Left renal cortex interstitium (tissue), 4 donors: ENCODE measurements at regions not wholly inside any gene's neighbourhood (a gene's known extent, or its start where the extent isn't known, plus 50 kb on each side); places are given as distances from the start of the nearest gene placed in this dataset.

Experiments used
- DNase-seq, 4 donors: peaks; one replicate each; pipeline ENCODE4 v3.0.0-alpha.2; 2013; ENCODE audit warnings: low read depth in 4 of 4, low spot score in 2 of 4, missing footprints in 1 of 4

GRCh38 chr14:71585361-71585760 lies 346.9 kb upstream of the RGS6 start:
- no peak for DNase-seq

- no peak for DNase-seq
These were observed 345.9 kb upstream of the RGS6 start for GRCh38 chr14:71586131-71586897.

DNA sequence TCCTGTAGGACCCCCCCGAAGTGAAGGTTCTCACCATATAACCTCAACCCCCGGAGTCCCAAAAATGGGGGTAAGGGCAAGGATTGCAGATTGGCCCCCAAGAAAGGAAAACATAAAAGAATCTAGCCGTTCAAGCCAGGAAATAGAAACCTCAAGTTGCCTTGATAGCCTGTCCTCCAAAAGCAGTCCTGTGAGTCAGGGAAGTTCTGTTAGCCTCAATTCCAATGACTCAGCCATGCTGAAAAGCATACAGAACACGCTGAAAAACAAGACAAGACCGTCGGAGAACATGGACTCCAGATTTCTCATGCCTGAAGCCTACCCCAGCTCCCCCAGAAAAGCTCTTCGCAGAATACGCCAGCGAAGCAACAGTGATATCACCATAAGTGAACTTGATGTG lies 344.2 kb upstream of the RGS6 start:
- DNase-seq, result no peak

DNA sequence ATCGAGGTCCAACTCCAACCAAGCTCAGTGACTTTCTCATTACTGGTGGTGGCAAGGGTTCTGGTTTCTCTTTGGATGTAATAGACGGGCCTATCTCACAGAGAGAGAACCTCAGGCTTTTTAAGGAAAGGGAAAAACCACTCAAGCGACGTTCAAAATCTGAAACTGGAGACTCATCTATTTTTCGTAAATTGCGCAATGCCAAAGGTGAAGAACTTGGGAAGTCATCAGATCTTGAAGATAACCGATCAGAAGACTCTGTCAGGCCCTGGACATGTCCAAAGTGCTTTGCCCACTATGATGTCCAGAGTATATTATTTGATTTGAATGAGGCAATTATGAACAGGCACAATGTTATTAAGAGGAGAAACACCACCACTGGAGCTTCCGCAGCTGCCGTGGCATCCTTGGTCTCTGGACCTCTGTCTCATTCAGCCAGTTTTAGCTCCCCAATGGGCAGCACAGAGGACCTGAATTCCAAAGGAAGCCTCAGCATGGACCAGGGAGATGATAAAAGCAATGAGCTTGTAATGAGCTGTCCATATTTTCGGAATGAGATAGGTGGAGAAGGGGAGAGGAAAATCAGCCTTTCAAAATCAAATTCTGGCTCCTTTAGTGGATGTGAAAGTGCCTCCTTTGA lies 343.5 kb upstream of the RGS6 start:
- DNase-seq, result no peak

DNA sequence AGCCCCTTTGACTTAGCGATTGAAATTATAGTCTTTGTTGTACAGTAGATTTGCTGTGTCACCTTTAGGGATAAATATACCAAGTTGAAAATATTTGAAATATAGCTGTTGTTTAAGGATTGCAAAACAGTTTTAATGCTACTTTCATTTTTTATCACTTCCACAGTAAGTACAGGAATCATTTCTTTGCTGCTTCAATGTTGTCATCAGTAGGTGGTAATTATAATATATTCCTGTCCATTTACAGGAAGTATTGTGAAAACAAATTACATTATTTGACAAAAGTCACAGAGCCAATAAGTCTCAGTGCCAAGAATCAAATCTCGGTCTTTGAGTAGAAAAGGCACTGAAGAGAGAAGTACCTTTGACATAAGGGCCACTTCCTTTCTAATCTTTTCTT lies 342.6 kb upstream of the RGS6 start:
- no peak for DNase-seq

GRCh38 chr14:71590131-71590530 lies 342.1 kb upstream of the RGS6 start:
- no peak for DNase-seq

DNA sequence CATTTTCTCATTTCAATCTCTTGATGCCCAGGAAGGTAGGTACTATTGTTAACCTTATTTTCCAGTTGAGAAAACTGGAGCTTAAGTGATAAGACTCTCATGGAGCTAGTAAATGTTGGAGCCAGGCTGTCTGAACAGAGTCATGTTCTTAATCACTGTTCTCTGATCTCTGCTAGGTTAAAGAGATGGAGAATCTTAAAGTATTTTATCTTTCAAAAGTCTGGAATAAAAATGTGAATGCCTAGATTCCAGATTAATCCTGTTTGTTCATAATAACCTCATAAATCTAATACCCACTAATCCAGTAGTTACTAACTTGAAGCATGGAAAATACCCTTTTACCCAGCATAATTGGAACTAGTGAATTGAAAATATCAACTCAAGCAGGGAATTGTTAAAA lies 341.0 kb upstream of the RGS6 start:
- DNase-seq, result no peak

DNA sequence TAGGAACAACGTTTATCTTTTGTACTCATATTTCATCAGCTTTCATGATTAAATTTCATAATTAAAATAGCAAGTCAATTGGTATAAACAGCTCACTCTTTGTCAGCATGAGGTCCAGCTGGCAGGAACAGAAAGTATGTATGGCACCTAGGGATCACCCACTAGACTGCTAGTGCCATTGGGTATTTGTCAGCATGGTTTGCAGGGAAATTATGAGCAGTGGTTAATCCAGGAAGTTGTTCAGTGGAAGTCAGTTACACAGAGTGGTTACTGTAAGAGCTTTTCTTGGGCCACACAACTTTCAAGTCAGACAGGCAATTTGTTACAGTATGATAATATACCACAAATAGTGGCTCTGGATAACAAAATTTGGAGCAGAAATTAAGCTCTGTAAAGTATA lies 340.3 kb upstream of the RGS6 start:
- DNase-seq, result no peak

DNA sequence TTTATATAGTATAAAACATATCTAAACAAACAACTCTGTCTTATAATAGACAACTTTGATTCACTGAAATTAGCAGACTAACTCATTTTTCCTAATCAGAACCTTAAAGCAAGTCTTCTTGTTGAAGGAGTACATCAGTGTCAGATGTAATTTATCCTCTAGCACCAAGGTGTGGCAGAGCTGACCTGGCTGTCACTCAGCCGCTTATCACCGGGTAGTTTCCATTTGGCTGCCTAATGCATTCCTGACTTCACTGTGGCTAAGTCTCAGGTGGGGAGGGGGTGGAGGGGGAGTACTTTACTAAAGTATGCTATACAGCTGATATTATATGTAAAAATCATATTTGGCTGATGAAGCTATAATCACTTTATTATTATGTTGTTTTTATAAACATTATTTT lies 339.9 kb upstream of the RGS6 start:
- no peak for DNase-seq

GRCh38 chr14:71593966-71594365 lies 338.3 kb upstream of the RGS6 start:
- DNase-seq, result no peak

DNA sequence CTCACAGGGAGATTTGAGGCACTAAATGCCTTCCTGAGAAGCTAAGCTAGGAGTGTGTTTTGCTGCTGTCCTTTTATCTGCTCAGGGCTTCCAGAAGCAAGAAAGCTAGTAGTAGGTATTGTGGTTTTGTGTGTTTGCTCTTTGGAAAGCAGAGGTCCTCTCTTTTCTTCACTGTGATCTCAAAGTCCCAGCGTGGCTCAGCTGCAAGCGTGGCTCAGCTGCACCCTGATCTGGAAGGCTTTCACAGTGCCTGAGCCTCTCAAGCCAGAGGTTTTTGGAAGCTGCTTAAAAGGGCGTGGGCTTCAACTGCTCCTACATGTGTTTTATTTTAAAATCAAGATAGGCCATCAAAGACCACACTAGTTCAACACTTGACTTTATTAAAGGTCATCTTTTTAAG lies 337.4 kb upstream of the RGS6 start:
- no peak for DNase-seq

DNA sequence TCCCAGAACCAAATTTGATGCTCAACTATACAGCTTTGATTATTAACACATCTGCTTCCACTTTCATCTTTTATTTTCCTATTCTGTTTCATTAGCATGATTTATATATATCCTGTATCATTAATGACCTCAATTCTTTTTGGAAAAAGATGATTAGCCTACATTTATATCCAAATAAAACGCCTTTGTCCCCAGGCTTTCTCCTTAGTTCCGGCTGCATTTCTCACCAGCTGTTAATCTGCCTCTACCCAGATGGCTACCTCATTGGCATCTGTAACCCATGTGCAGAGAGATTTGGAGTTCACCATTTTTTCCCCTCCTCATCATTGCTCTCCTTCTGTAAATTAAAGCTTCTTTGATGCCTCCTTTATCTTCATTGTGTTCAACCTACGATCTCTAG lies 336.8 kb upstream of the RGS6 start:
- DNase-seq, result no peak

GRCh38 chr14:71597287-71597920 lies 334.8 kb upstream of the RGS6 start:
- DNase-seq, result no peak

GRCh38 chr14:71597955-71598660 lies 334.1 kb upstream of the RGS6 start:
- DNase-seq, result no peak

- no peak for DNase-seq
These were observed 331.9 kb upstream of the RGS6 start for GRCh38 chr14:71600309-71600708.

GRCh38 chr14:71602524-71602923 lies 329.7 kb upstream of the RGS6 start:
- no peak for DNase-seq

GRCh38 chr14:71604231-71604630 lies 328.0 kb upstream of the RGS6 start:
- no peak for DNase-seq

- DNase-seq, result no peak
These were observed 326.2 kb upstream of the RGS6 start for GRCh38 chr14:71606064-71606463.

DNA sequence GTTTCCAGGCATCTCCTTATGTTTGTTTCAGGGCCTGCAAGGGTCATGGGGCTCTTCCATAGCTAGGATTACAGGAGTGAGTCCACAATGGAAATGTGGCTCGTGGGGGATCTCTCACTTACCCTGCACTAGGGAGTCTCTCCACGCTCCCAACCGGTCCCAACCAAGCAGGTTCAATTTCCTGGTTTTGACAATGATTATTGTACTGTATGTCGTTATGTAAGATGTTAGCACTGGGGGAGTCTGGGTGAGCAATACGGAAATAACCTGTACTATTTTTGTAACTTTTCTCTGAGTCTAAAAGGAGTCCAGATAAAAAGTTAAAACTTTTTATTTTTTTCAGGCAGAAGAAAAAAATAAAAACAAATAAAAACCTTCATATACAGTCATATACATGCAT lies 325.7 kb upstream of the RGS6 start:
- DNase-seq, result no peak

DNA sequence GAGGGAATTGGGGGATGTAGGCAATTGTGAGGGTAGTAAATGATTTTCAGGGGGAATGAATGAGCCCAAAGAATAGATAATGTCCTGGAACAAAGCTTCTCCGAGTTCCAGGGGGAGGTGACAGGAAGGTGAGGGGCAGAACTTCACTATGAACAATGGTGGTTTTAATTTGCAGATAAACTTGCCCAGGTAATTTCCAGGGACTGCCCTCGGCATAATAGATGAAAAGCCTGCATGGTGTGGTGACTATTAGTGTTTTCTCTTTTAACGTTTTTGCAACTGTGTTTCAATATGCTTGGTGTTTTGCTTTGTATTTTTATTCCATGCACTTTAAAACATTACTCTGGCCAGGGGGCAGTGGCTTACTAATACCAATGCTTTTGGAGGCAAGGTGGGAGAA lies 325.2 kb upstream of the RGS6 start:
- no peak for DNase-seq

DNA sequence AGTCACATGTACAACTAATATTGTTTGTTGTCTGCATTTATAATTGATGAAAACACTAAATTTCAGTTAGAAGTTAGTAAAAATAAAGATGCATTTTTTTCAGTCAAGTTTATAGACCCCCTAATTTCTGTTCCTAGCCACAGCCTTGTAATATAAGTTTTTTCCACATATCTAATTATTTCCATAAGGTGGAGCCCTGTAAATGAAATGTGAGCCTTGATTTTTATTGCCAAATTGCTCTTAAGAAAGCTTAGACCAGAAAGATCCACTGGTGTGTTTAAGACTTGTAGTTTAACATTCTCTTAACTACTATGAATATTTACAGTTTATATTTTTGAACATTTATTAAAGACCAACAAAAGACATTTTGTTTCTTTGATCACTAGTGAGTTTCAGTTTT lies 322.1 kb upstream of the RGS6 start:
- DNase-seq, result no peak

GRCh38 chr14:71610797-71611196 lies 321.4 kb upstream of the RGS6 start:
- no peak for DNase-seq
